ENCODE measurements at regions not wholly inside any gene's neighbourhood (a gene's known extent, or its start where the extent isn't known, plus 50 kb on each side); places are given as distances from the start of the nearest gene placed in this dataset.

- DNase-seq (ENCODE audit: low read depth), result no peak
- H3K27me3 ChIP-seq (ENCODE audit: control insufficient read depth, insufficient read depth, low read length), result no peaks in the 10 kb centered on the region
These were observed 785.7 kb downstream of the CCDC85A start for GRCh38 chr2:56969513-56969912.

GRCh38 chr2:56971383-56971974 lies 787.7 kb downstream of the CCDC85A start:
- H3K27me3 ChIP-seq (ENCODE audit: control insufficient read depth, insufficient read depth, low read length), result no peaks in the 10 kb centered on the region
- no peak overlapping the region for H3K4me3 ChIP-seq (ENCODE audit: low read depth, low read length)
- no peak for DNase-seq (ENCODE audit: low read depth)
- no peak for TF ChIP-seq CTCF (IDR thresholded peaks at IDR 0.05; ENCODE audit: insufficient read depth, low read length, poor library complexity, severe bottlenecking)
- H3K36me3 ChIP-seq (ENCODE audit: control insufficient read depth, insufficient read depth, low read length), result no peaks in the 10 kb centered on the region

More at GRCh38 chr2:56969513-56969912, 785.7 kb downstream of the CCDC85A start:
- Histone ChIP-seq H3K4me3 (ENCODE audit: low read depth, low read length) (no peak overlapping the region), H3K36me3 (ENCODE audit: control insufficient read depth, insufficient read depth, low read length) (no peaks in the 10 kb centered on the region)
- no peak for TF ChIP-seq CTCF (IDR thresholded peaks at IDR 0.05; ENCODE audit: insufficient read depth, low read length, poor library complexity, severe bottlenecking)

GRCh38 chr2:56981554-56981953 lies 797.8 kb downstream of the CCDC85A start:
- Histone ChIP-seq H3K4me3 (ENCODE audit: low read depth, low read length) (no peak overlapping the region), H3K36me3 (ENCODE audit: control insufficient read depth, insufficient read depth, low read length) (no peaks in the 10 kb centered on the region), H3K27me3 (ENCODE audit: control insufficient read depth, insufficient read depth, low read length) (no peaks in the 10 kb centered on the region)
- TF ChIP-seq CTCF (IDR thresholded peaks at IDR 0.05; ENCODE audit: insufficient read depth, low read length, poor library complexity, severe bottlenecking), result no peak
- DNase-seq (ENCODE audit: low read depth), result no peak

GRCh38 chr2:56985609-56986008 lies 801.8 kb downstream of the CCDC85A start:
- Histone ChIP-seq H3K36me3 (ENCODE audit: control insufficient read depth, insufficient read depth, low read length) (no peaks in the 10 kb centered on the region), H3K27me3 (ENCODE audit: control insufficient read depth, insufficient read depth, low read length) (no peaks in the 10 kb centered on the region), H3K4me3 (ENCODE audit: low read depth, low read length) (no peak overlapping the region)
- DNase-seq (ENCODE audit: low read depth), result no peak
- TF ChIP-seq CTCF (IDR thresholded peaks at IDR 0.05; ENCODE audit: insufficient read depth, low read length, poor library complexity, severe bottlenecking), result no peak

- H3K4me3 ChIP-seq (ENCODE audit: low read depth, low read length), result no peak overlapping the region
- TF ChIP-seq CTCF (IDR thresholded peaks at IDR 0.05; ENCODE audit: insufficient read depth, low read length, poor library complexity, severe bottlenecking), result no peak
- no peak for DNase-seq (ENCODE audit: low read depth)
- H3K27me3 ChIP-seq (ENCODE audit: control insufficient read depth, insufficient read depth, low read length), result no peaks in the 10 kb centered on the region
- no peaks in the 10 kb centered on the region for H3K36me3 ChIP-seq (ENCODE audit: control insufficient read depth, insufficient read depth, low read length)
These were observed 838.7 kb downstream of the CCDC85A start for GRCh38 chr2:57022496-57022895.
